ENCODE measurements at regions not wholly inside any gene's neighbourhood (a gene's known extent, or its start where the extent isn't known, plus 50 kb on each side); places are given as distances from the start of the nearest gene placed in this dataset.

GRCh38 chr6:37106051-37106363 is 63.9 kb upstream of the PIM1 start:
- no peak for DNase-seq

DNA sequence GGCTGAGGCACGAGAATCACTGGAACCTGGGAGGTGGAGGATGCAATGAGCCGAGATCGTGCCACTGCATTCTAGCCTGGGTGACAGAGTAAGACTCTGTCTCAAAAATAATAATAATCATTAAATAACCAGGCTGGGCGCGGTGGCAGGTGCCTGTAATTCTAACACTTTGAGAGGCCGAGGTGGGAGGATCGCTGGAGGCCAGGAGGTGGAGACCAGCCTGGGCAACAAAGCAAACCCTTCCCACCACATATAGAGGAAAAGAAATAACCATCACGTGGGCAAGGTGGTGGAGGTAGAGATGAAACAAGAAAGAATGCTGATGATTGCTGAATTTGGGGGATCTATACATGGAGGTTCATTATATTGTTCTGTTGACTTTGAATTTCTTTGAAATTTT is 63.4 kb upstream of the PIM1 start:
- no peak for DNase-seq

DNA sequence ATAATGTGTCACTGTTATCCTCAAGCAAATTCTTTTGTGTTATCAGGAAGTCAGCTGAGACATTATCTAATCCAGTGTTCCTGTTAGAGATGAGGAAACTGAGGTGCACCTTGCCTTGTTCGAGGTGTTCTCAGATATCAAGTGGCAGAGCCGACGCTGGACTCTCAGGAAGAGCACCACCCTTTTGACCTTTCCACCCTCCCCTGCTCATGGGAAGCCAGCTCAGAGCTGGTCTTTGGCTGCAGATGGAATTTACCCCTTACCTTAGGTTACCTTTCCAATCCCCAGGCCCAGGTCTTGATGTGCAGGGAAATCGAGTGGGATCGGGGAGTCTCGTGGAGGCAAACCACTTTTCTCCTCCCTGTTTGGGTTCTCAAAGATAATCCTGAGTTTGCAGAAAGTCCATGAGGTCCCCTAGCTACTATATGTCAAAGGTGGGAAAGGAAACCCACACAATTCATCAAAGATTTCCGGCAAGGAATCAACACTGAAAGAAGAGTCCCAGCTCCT is 62.9 kb upstream of the PIM1 start:
- no peak for DNase-seq

- no peak for DNase-seq
Measured at GRCh38 chr6:37109714-37110499, 60.0 kb upstream of the PIM1 start.

DNA sequence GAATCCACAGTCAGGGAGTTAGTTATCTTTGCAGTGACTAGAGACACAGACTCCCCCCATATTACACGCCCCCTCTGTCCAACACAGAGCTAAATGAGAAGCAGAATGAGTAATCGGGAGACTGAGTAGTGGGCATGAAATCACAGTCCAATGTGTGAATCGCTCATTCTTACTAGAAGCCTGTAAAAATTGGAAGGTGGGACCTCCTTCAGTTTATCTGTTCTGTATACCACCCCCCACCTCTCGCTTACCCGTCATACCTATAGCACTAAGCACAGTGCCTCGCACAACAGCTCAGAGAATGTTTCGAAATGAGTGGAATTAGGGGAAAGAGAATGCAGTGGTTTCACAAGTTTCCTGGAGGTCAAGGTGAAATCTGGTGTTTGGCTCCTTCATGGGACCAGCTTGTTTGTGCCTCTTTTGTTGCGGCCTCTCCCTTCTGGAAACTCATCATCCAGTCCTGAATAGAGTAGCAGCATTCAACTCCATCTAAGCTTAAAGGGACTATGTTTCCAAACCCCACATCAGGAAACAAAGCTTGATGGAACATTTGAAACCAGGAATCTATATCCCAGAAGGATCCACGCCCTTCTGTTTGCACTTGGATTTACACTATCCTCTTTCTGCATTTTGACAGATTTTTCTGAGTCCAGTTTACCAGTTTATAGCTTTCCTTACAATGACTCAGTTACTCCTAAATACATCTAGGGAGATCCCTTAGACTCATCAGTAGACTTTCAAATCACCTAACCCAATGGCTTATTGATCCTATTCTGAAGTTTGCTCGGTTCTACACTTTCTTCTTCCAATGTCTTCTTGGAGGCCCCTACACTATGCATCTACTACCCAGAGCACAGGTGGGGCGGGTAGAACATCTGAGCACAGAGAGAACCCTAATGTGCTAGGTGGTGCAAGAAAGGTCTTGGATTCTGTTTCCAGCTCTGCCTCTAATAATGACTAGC is 59.2 kb upstream of the PIM1 start:
- no peak for DNase-seq

- no peak for DNase-seq
Measured at GRCh38 chr6:37113976-37114375, 56.0 kb upstream of the PIM1 start.

DNA sequence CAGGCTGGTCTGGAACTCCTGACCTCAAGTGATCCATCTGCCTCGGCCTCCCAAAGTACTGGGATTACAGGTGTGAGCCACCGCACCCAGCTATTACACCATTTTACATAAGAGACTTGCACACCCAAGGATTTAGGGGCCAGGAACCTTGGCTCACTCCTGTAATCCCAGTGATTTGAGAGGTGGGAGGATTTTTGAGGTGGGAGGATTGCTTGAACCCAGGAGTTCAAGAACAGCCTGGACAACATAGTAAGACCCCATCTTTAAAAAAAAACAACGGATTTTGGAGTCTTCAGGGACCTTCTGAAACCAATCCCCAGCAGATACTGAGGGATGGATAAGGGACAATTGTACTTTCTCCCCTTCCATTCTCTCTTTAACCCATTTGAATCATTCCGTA is 55.3 kb upstream of the PIM1 start:
- DNase-seq, result no peak

- DNase-seq, result no peak
Measured at GRCh38 chr6:37115236-37115895, 54.6 kb upstream of the PIM1 start.

DNA sequence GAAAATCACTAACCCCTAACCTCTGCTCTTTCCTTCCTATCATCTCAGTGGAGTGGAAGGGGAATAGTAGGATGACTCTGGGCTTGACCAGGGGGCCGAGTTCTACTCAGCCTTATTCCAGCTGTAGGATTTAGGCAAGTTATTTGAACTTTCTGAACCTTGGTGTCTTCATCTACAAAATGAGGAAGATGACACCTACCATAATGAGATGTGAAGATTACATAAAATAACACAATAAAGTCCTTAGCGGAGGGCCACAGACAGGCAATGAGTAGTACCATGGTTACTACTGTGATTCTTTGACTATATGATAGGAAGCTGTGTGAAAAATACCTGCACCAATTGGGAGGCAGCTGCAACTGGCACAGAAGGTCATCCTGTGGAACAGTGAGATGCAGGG is 53.6 kb upstream of the PIM1 start:
- no peak for DNase-seq

- DNase-seq, result no peak
Measured at GRCh38 chr6:37119387-37119886, 50.5 kb upstream of the PIM1 start.
